ENCODE measurements at regions not wholly inside any gene's neighbourhood (a gene's known extent, or its start where the extent isn't known, plus 50 kb on each side); places are given as distances from the start of the nearest gene placed in this dataset.

DNA sequence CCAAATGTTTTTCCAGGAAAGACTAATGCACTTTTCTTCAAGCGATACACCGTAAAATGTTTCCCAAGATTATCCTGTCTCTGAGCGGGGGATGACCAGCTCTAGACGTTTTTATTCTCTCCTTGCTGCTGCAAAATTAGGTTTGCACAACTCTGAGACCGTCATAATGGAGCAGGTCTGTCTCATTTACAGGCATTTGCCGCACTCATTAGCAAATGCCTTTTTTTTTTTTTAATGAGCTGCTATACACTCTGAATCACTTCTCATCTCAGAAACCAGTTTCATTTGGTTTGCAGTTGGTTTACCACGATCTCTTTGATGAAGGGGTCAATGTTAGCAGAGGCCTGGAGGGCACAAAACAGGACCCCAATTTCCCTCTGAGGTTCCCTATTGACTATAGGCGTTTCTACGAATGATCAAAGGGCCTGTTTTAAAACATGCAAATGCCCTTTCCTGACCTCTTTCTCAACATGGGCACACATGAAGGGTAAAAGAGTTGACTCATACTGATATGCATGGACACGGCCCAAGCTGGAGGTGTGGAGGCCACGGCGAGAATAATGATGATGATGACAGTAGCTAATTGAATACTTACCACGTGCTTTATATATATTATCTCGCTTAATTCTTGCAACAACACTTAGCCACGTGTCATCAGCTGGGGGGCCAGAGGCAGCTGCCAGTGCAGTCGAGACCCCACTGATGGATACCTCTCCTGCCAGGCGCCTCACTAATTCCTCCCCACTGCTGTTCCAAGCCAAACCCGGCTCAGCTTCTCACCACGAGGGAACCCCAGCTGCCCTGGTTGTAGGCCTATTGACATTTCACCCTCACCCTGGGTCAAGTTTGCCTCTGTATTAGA lies 89.9 kb upstream of the PTCH1 start:
- no peak overlapping the region for H2AK9ac ChIP-seq (replicated peaks; ENCODE audit: low read depth, low read length, poor library complexity)
- H2AK5ac ChIP-seq (ENCODE audit: low read depth, low read length): no peak overlapping the region
- H3K56ac ChIP-seq (ENCODE audit: extremely low read depth, insufficient read depth, low read length): no peak overlapping the region
- ChIA-PET CTCF (interaction anchor here (1.2 kb wide), 1 partner anchor 24 kb away, joined by 3 read pairs; no protein-coding TSS in a partner anchor), POLR2A (ENCODE audit: unreplicated experiment) (no interaction called here)
- TF ChIP-seq BHLHE40 (IDR thresholded peaks at IDR 0.05; ENCODE audit: low read depth, low read length): no peak
- no peak for TF ChIP-seq RAD21 (IDR thresholded peaks at IDR 0.05; ENCODE audit: low read length)
- TF ChIP-seq NFE2L2 (IDR thresholded peaks at IDR 0.05; ENCODE audit: low read depth, low read length): no peak
- TF ChIP-seq, protein P1, sequence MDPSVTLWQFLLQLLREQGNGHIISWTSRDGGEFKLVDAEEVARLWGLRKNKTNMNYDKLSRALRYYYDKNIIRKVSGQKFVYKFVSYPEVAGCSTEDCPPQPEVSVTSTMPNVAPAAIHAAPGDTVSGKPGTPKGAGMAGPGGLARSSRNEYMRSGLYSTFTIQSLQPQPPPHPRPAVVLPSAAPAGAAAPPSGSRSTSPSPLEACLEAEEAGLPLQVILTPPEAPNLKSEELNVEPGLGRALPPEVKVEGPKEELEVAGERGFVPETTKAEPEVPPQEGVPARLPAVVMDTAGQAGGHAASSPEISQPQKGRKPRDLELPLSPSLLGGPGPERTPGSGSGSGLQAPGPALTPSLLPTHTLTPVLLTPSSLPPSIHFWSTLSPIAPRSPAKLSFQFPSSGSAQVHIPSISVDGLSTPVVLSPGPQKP (IDR thresholded peaks at IDR 0.05; ENCODE audit: borderline replicate concordance, low read depth, low read length): no peak
- no peak for TF ChIP-seq SMC3 (IDR thresholded peaks at IDR 0.05; ENCODE audit: low read depth, low read length)
- no peak for TF ChIP-seq CEBPB (IDR thresholded peaks at IDR 0.05; ENCODE audit: low read depth, low read length)
- TF ChIP-seq, protein P2, sequence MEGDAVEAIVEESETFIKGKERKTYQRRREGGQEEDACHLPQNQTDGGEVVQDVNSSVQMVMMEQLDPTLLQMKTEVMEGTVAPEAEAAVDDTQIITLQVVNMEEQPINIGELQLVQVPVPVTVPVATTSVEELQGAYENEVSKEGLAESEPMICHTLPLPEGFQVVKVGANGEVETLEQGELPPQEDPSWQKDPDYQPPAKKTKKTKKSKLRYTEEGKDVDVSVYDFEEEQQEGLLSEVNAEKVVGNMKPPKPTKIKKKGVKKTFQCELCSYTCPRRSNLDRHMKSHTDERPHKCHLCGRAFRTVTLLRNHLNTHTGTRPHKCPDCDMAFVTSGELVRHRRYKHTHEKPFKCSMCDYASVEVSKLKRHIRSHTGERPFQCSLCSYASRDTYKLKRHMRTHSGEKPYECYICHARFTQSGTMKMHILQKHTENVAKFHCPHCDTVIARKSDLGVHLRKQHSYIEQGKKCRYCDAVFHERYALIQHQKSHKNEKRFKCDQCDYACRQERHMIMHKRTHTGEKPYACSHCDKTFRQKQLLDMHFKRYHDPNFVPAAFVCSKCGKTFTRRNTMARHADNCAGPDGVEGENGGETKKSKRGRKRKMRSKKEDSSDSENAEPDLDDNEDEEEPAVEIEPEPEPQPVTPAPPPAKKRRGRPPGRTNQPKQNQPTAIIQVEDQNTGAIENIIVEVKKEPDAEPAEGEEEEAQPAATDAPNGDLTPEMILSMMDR (conservative IDR thresholded peaks at IDR 0.05; ENCODE audit: low read depth, low read length): no peak
- TF ChIP-seq MXI1 (IDR thresholded peaks at IDR 0.05; ENCODE audit: borderline replicate concordance, low read depth, low read length): no peak
- no peak for TF ChIP-seq RFX5 (IDR thresholded peaks at IDR 0.05; ENCODE audit: low read depth, low read length)
- no peak for TF ChIP-seq MAFK (IDR thresholded peaks at IDR 0.05; ENCODE audit: low read depth, low read length)
- TF ChIP-seq FOS (IDR thresholded peaks at IDR 0.05; ENCODE audit: low read depth, low read length): no peak
- 49% methylated on average over 8 of the region's 19 CpGs; no CpG with 5 or more reads in 1 of the 2 experiments for WGBS, 2 experiments (ENCODE audit: extremely low coverage in 2 of 2, insufficient read length in 1 of 2)
- no peaks in the 10 kb centered on the region for H3K36me3 ChIP-seq (ENCODE audit: control insufficient read depth, insufficient read depth, low read length)
- H3K23ac ChIP-seq (ENCODE audit: low read depth, low read length): no peak overlapping the region
- H2BK120ac ChIP-seq (ENCODE audit: low read depth, low read length): no peak overlapping the region
- no peaks in the 10 kb centered on the region for H3K9me1 ChIP-seq (ENCODE audit: insufficient read depth, low read length)
- in situ Hi-C loops (cut with MboI; ENCODE audit: low sequenced_read_pairs): no loop called here
- H3K9ac ChIP-seq (ENCODE audit: low read depth, low read length): no peak overlapping the region
- ATAC-seq (ENCODE audit: low read depth) (no peak), DNase-seq (no peak)
- H2BK15ac ChIP-seq (ENCODE audit: low read depth, low read length): no peak overlapping the region
- H4K5ac ChIP-seq (ENCODE audit: low read depth, low read length): no peak overlapping the region
- no peaks in the 10 kb centered on the region for H4K20me1 ChIP-seq (ENCODE audit: insufficient read depth, low read length)
- no peak overlapping the region for H3K4me2 ChIP-seq (ENCODE audit: low read depth, low read length)
- intact Hi-C loops (cut with micrococcal nuclease): no loop called here
- H2BK20ac ChIP-seq (ENCODE audit: low read depth, low read length): no peak overlapping the region
- H3K79me1 ChIP-seq (ENCODE audit: low read depth in 1 of 2, low read length in 2 of 2): no peaks in the 10 kb centered on the region
- H4K8ac ChIP-seq (ENCODE audit: low read depth in 2 of 2, low read length in 2 of 2): no peak overlapping the region
- no peak overlapping the region for H3K18ac ChIP-seq (ENCODE audit: low read depth, low read length)
- no peak overlapping the region for H4K91ac ChIP-seq (ENCODE audit: insufficient read depth, low read depth, low read length)
- no peak overlapping the region for H3K14ac ChIP-seq (replicated peaks; ENCODE audit: low read depth, low read length)
- no peak overlapping the region for H2AFZ ChIP-seq (replicated peaks; ENCODE audit: low read length, poor library complexity)
- H3K4ac ChIP-seq (ENCODE audit: low read depth, low read length): no peak overlapping the region
- no peaks in the 10 kb centered on the region for H3K4me1 ChIP-seq (ENCODE audit: control insufficient read depth, insufficient read depth, low read length)
- no peaks in the 10 kb centered on the region for H3K9me3 ChIP-seq (ENCODE audit: control insufficient read depth, insufficient read depth, low read length)
- dilution Hi-C loops (cut with HindIII; ENCODE audit: low sequenced_read_pairs, unreplicated experiment): no loop called here
- no peaks in the 10 kb centered on the region; the same call in 1 of the 2 replicates for H3K27me3 ChIP-seq (ENCODE audit: control insufficient read depth, insufficient read depth, low read length)
- no peak overlapping the region for H3K4me3 ChIP-seq (ENCODE audit: insufficient read depth, low read depth, low read length)
- H2BK5ac ChIP-seq (ENCODE audit: low read depth, low read length, poor library complexity, severe bottlenecking): no peak overlapping the region
- no TSS peak for BruUV-seq (replicated peaks)
- no peak overlapping the region for H3K27ac ChIP-seq (ENCODE audit: insufficient read depth, low read length)
